Esophagus muscularis mucosa (tissue), 3 donors: ENCODE measurements at regions not wholly inside any gene's neighbourhood (a gene's known extent, or its start where the extent isn't known, plus 50 kb on each side); places are given as distances from the start of the nearest gene placed in this dataset.

Experiments used
- CTCF ChIP-seq, 3 experiments: fragments of 200-600 bp in 2 of 3; fragments of 450-650 bp in 1 of 3; sonication (generic) in 2 of 3; IDR thresholded peaks; one replicate each; pipeline ENCODE4 v1.5.1; 2017 to 2019; ENCODE audit warnings: antibody characterized with exemption in 3 of 3, mild to moderate bottlenecking in 2 of 3, moderate library complexity in 1 of 3
- POLR2AphosphoS5 ChIP-seq, 2 donors: sonication (generic); formaldehyde crosslinking; IDR thresholded peaks; one replicate each; pipeline ENCODE4 v1.6.1; 2017; ENCODE audit warnings: antibody characterized with exemption in 2 of 2

GRCh38 chr15:85977586-85977985, 102.1 kb upstream of the AGBL1 start:
- no peak for TF ChIP-seq POLR2AphosphoS5 (IDR thresholded peaks at IDR 0.05)
- TF ChIP-seq CTCF (IDR thresholded peaks at IDR 0.05): no peak
